HEK293 (cell line): ENCODE measurements at regions not wholly inside any gene's neighbourhood (a gene's known extent, or its start where the extent isn't known, plus 50 kb on each side); places are given as distances from the start of the nearest gene placed in this dataset.
"Not testable (repeated sequence)": the region's sequence is repeated elsewhere in the genome, so short reads cannot be mapped to it uniquely, and the experiment has no call there.

Experiments used
- CTCF ChIA-PET: fragments of 350-600 bp; formaldehyde crosslinking; extraction: SDS; loops from one replicate; lab custom pipeline; 2021; ENCODE audit warnings: antibody characterized with exemption; lab: Yijun Ruan, JAX
- POLR2A ChIA-PET: fragments of 300-600 bp; formaldehyde crosslinking; extraction: SDS; loops from one replicate; lab custom pipeline; 2020; ENCODE audit warnings: antibody characterized with exemption, inconsistent platforms; lab: Yijun Ruan, JAX
- H3K27ac ChIP-seq: fragments of 200-500 bp; sonication (Bioruptor generic); 2 replicates; pipeline ENCODE4 v1.5.1; 2014; ENCODE audit warnings: low read depth, low read length, control low read depth, inconsistent platforms; ENCODE audit errors: extremely low read depth
- H3K36me3 ChIP-seq, 2 experiments: fragments of 200-500 bp in 1 of 2; sonication (Bioruptor generic) in 1 of 2; 1 replicate in 1 of 2; 2 replicates in 1 of 2; pipeline ENCODE4 v1.5.1; 2014 to 2017; ENCODE audit warnings: inconsistent platforms in 2 of 2, low read length in 2 of 2; ENCODE audit not compliant: control insufficient read depth in 2 of 2, insufficient read depth in 1 of 2
- H3K4me1 ChIP-seq: fragments of 200-500 bp; sonication (Bioruptor generic); 2 replicates; pipeline ENCODE4 v1.5.1; 2014; ENCODE audit warnings: mild to moderate bottlenecking, low read length, inconsistent platforms; ENCODE audit not compliant: control insufficient read depth, insufficient read depth
- H3K4me3 ChIP-seq: 2 replicates; pipeline ENCODE4 v1.5.1; 2011; ENCODE audit warnings: low read depth, mild to moderate bottlenecking, control low read depth, low read length, moderate library complexity
- H3K9me3 ChIP-seq: fragments of 200-500 bp; sonication (Bioruptor generic); 2 replicates; pipeline ENCODE4 v1.5.1; 2014; ENCODE audit warnings: low read depth, low read length, inconsistent platforms; ENCODE audit not compliant: control insufficient read depth, insufficient read depth
- ZNF10 ChIP-seq: fragments of 450-650 bp; formaldehyde crosslinking; IDR thresholded peaks from 2 replicates; pipeline ENCODE4 v1.5.1; 2017; ENCODE audit warnings: missing biosample characterization, missing genetic modification characterization
- ZNF138 ChIP-seq: fragments of 450-650 bp; formaldehyde crosslinking; IDR thresholded peaks from 2 replicates; pipeline ENCODE4 v1.5.1; 2016; ENCODE audit warnings: missing biosample characterization, missing genetic modification characterization, borderline replicate concordance
- ZNF16 ChIP-seq: fragments of 450-650 bp; formaldehyde crosslinking; IDR thresholded peaks from 2 replicates; pipeline ENCODE4 v1.5.1; 2016; ENCODE audit warnings: low read depth, missing biosample characterization, missing genetic modification characterization
- ZNF324 ChIP-seq: fragments of 450-650 bp; formaldehyde crosslinking; IDR thresholded peaks from 2 replicates; pipeline ENCODE4 v1.5.1; 2016; ENCODE audit warnings: missing biosample characterization, missing genetic modification characterization
- ZNF555 ChIP-seq: fragments of 450-650 bp; formaldehyde crosslinking; conservative IDR thresholded peaks from 2 replicates; pipeline ENCODE4 v1.5.1; 2017; ENCODE audit warnings: missing biosample characterization, mild to moderate bottlenecking, missing genetic modification characterization, inconsistent platforms
- ZNF621 ChIP-seq: fragments of 450-650 bp; formaldehyde crosslinking; IDR thresholded peaks from 2 replicates; pipeline ENCODE4 v1.5.1; 2017; ENCODE audit warnings: missing biosample characterization, missing genetic modification characterization
- ZNF623 ChIP-seq: fragments of 450-650 bp; formaldehyde crosslinking; IDR thresholded peaks from 2 replicates; pipeline ENCODE4 v1.5.1; 2016; ENCODE audit warnings: missing biosample characterization, missing genetic modification characterization
- TF ChIP-seq, protein P1 (sequence below): fragments of 450-650 bp; formaldehyde crosslinking; IDR thresholded peaks from 2 replicates; pipeline ENCODE4 v1.5.1; 2016; ENCODE audit warnings: missing biosample characterization, missing genetic modification characterization
- TF ChIP-seq, protein P2 (sequence below): fragments of 450-650 bp; formaldehyde crosslinking; IDR thresholded peaks from 2 replicates; pipeline ENCODE4 v1.5.0; 2017; ENCODE audit warnings: missing biosample characterization, missing genetic modification characterization, borderline replicate concordance
- TF ChIP-seq, protein P3 (sequence below): fragments of 450-650 bp; formaldehyde crosslinking; IDR thresholded peaks from 2 replicates; pipeline ENCODE4; 2016; ENCODE audit warnings: missing biosample characterization, missing genetic modification characterization
- TF ChIP-seq, protein P4 (sequence below): fragments of 450-650 bp; formaldehyde crosslinking; IDR thresholded peaks from 2 replicates; pipeline ENCODE4 v1.5.1; 2016; ENCODE audit warnings: missing biosample characterization, missing genetic modification characterization
- TF ChIP-seq, protein P5 (sequence below): fragments of 450-650 bp; formaldehyde crosslinking; IDR thresholded peaks from 2 replicates; pipeline ENCODE4 v1.5.1; 2016; ENCODE audit warnings: missing biosample characterization, missing genetic modification characterization
- TF ChIP-seq, protein P6 (sequence below): fragments of 450-650 bp; formaldehyde crosslinking; conservative IDR thresholded peaks from 2 replicates; pipeline ENCODE4 v1.5.1; 2016; ENCODE audit warnings: low read depth, missing biosample characterization, missing genetic modification characterization

DNA sequence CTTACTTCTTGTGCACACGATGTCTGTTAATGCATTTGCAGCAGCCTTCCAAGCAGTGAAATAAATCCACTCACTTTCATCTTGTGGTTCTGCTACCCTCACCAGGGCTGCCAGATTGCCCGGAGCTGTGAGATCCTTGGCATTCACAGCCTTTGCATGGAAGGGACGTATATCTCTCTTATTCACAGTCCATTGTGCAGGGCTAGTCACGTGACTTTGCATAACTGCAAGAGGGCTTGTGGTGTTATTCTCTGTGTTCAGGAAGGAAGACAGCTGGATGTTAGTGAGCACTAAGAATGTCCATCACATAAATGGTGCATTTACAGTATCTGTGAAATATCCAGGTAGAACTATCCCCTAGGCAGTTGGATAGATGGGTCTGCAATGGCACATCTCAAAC is 96.5 kb upstream of the BEND4 start:
- ChIA-PET POLR2A (no interaction called here), CTCF (no interaction called here)
- no peaks in the 10 kb centered on the region for H3K4me1 ChIP-seq
- no peaks in the 10 kb centered on the region for H3K9me3 ChIP-seq
- no peak overlapping the region for H3K4me3 ChIP-seq
- TF ChIP-seq ZNF16 (tag by site-specific recombination) (no peak), ZNF324 (tag by site-specific recombination) (no peak), ZNF621 (tag by site-specific recombination) (no peak)
- TF ChIP-seq, protein P1, sequence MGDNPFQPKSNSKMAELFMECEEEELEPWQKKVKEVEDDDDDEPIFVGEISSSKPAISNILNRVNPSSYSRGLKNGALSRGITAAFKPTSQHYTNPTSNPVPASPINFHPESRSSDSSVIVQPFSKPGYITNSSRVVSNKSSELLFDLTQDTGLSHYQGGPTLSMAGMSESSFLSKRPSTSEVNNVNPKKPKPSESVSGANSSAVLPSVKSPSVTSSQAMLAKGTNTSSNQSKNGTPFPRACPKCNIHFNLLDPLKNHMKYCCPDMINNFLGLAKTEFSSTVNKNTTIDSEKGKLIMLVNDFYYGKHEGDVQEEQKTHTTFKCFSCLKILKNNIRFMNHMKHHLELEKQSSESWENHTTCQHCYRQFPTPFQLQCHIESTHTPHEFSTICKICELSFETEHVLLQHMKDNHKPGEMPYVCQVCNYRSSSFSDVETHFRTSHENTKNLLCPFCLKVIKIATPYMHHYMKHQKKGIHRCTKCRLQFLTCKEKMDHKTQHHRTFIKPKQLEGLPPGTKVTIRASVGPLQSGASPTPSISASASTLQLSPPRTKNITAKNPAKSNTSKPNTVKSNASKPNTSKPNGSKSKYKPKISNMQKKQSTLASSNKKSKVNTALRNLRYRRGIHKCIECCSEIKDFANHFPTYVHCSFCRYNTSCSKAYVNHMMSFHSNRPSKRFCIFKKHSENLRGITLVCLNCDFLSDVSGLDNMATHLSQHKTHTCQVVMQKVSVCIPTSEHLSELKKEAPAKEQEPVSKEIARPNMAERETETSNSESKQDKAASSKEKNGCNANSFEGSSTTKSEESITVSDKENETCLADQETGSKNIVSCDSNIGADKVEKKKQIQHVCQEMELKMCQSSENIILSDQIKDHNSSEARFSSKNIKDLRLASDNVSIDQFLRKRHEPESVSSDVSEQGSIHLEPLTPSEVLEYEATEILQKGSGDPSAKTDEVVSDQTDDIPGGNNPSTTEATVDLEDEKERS (tag by site-specific recombination): no peak
- TF ChIP-seq, protein P2, sequence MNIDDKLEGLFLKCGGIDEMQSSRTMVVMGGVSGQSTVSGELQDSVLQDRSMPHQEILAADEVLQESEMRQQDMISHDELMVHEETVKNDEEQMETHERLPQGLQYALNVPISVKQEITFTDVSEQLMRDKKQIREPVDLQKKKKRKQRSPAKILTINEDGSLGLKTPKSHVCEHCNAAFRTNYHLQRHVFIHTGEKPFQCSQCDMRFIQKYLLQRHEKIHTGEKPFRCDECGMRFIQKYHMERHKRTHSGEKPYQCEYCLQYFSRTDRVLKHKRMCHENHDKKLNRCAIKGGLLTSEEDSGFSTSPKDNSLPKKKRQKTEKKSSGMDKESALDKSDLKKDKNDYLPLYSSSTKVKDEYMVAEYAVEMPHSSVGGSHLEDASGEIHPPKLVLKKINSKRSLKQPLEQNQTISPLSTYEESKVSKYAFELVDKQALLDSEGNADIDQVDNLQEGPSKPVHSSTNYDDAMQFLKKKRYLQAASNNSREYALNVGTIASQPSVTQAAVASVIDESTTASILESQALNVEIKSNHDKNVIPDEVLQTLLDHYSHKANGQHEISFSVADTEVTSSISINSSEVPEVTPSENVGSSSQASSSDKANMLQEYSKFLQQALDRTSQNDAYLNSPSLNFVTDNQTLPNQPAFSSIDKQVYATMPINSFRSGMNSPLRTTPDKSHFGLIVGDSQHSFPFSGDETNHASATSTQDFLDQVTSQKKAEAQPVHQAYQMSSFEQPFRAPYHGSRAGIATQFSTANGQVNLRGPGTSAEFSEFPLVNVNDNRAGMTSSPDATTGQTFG (tag by site-specific recombination): no peak
- TF ChIP-seq, protein P3, sequence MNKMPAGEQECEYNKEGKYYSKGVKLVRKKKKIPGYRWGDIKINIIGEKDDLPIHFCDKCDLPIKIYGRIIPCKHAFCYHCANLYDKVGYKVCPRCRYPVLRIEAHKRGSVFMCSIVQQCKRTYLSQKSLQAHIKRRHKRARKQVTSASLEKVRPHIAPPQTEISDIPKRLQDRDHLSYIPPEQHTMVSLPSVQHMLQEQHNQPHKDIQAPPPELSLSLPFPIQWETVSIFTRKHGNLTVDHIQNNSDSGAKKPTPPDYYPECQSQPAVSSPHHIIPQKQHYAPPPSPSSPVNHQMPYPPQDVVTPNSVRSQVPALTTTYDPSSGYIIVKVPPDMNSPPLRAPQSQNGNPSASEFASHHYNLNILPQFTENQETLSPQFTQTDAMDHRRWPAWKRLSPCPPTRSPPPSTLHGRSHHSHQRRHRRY (tag by site-specific recombination): no peak
- no peak overlapping the region for H3K27ac ChIP-seq
- no peaks in the 10 kb centered on the region for H3K36me3 ChIP-seq

DNA sequence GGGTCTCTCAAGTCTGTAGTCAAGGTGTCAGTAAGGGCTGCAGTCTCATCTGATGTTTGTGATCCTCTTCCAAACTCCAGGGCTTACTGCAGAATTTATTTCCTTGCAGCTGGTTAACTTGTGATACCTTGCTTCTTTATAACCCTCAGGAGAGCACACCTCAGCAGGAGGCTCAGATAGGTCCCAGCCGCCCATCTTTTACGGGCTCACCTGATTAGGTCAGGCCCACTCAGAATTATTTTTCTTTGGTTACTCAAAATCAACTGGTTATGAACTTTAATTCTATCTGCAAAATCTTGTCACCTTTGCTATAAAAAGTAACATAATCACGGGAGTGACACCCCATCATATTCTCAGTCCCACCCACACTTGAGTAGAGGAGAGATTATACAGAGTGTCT is 99.9 kb upstream of the BEND4 start:
- Histone ChIP-seq H3K9me3 (no peaks in the 10 kb centered on the region), H3K36me3 (no peaks in the 10 kb centered on the region), H3K4me1 (no peaks in the 10 kb centered on the region), H3K4me3 (no peak overlapping the region), H3K27ac (no peak overlapping the region)
- ChIA-PET POLR2A (no interaction called here), CTCF (no interaction called here)
- TF ChIP-seq ZNF10 (tag by site-specific recombination): peak; percentile 82
- TF ChIP-seq, protein P4, sequence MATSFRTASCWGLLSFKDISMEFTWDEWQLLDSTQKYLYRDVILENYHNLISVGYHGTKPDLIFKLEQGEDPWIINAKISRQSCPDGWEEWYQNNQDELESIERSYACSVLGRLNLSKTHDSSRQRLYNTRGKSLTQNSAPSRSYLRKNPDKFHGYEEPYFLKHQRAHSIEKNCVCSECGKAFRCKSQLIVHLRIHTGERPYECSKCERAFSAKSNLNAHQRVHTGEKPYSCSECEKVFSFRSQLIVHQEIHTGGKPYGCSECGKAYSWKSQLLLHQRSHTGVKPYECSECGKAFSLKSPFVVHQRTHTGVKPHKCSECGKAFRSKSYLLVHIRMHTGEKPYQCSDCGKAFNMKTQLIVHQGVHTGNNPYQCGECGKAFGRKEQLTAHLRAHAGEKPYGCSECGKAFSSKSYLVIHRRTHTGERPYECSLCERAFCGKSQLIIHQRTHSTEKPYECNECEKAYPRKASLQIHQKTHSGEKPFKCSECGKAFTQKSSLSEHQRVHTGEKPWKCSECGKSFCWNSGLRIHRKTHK (tag by site-specific recombination): no peak

DNA sequence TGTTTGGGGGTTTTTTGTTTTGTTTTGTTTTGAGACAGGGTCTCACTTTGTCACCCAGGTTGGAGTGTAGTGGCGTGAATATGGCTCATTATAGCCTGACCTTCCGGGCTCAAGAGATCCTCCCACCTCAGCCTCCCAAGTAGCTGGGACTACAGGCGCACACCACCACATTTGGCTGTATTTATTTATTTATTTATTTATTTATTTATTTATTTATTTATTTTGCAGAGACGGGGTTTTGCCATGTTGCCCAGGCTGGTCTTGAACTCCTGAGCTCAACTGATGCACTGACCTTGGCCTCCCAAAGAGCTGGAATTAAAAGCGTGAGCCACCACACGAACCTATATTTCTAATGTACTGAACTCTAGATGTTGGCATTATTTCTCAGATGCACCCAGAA is 105.2 kb upstream of the BEND4 start:
- H3K4me1 ChIP-seq, H3K9me3 ChIP-seq, H3K36me3 ChIP-seq, POLR2A ChIA-PET, H3K27ac ChIP-seq, H3K4me3 ChIP-seq, CTCF ChIA-PET: not testable (repeated sequence)
- TF ChIP-seq, protein P5, sequence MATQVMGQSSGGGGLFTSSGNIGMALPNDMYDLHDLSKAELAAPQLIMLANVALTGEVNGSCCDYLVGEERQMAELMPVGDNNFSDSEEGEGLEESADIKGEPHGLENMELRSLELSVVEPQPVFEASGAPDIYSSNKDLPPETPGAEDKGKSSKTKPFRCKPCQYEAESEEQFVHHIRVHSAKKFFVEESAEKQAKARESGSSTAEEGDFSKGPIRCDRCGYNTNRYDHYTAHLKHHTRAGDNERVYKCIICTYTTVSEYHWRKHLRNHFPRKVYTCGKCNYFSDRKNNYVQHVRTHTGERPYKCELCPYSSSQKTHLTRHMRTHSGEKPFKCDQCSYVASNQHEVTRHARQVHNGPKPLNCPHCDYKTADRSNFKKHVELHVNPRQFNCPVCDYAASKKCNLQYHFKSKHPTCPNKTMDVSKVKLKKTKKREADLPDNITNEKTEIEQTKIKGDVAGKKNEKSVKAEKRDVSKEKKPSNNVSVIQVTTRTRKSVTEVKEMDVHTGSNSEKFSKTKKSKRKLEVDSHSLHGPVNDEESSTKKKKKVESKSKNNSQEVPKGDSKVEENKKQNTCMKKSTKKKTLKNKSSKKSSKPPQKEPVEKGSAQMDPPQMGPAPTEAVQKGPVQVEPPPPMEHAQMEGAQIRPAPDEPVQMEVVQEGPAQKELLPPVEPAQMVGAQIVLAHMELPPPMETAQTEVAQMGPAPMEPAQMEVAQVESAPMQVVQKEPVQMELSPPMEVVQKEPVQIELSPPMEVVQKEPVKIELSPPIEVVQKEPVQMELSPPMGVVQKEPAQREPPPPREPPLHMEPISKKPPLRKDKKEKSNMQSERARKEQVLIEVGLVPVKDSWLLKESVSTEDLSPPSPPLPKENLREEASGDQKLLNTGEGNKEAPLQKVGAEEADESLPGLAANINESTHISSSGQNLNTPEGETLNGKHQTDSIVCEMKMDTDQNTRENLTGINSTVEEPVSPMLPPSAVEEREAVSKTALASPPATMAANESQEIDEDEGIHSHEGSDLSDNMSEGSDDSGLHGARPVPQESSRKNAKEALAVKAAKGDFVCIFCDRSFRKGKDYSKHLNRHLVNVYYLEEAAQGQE (tag by site-specific recombination): 0 out of 2 replicates have a peak, but pooled peaks have one; percentile 16
- TF ChIP-seq, protein P6, sequence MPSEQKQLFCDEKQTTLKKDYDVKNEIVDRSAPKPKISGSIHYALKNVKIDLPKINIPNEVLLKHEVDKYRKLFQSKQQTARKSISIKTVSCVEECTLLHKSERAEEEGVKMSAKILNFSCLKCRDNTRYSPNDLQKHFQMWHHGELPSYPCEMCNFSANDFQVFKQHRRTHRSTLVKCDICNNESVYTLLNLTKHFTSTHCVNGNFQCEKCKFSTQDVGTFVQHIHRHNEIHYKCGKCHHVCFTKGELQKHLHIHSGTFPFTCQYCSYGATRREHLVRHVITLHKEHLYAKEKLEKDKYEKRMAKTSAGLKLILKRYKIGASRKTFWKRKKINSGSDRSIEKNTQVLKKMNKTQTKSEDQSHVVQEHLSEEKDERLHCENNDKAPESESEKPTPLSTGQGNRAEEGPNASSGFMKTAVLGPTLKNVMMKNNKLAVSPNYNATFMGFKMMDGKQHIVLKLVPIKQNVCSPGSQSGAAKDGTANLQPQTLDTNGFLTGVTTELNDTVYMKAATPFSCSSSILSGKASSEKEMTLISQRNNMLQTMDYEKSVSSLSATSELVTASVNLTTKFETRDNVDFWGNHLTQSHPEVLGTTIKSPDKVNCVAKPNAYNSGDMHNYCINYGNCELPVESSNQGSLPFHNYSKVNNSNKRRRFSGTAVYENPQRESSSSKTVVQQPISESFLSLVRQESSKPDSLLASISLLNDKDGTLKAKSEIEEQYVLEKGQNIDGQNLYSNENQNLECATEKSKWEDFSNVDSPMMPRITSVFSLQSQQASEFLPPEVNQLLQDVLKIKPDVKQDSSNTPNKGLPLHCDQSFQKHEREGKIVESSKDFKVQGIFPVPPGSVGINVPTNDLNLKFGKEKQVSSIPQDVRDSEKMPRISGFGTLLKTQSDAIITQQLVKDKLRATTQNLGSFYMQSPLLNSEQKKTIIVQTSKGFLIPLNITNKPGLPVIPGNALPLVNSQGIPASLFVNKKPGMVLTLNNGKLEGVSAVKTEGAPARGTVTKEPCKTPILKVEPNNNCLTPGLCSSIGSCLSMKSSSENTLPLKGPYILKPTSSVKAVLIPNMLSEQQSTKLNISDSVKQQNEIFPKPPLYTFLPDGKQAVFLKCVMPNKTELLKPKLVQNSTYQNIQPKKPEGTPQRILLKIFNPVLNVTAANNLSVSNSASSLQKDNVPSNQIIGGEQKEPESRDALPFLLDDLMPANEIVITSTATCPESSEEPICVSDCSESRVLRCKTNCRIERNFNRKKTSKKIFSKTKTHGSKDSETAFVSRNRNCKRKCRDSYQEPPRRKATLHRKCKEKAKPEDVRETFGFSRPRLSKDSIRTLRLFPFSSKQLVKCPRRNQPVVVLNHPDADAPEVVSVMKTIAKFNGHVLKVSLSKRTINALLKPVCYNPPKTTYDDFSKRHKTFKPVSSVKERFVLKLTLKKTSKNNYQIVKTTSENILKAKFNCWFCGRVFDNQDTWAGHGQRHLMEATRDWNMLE (tag by site-specific recombination): peak; percentile 73
- TF ChIP-seq ZNF138 (tag by site-specific recombination) (0 out of 2 replicates have a peak, but pooled peaks have one; percentile 7), ZNF623 (tag by site-specific recombination) (0 out of 2 replicates have a peak, but pooled peaks have one; percentile 30), ZNF555 (peak; percentile 49)
